H1 (cell line): ENCODE measurements at regions not wholly inside any gene's neighbourhood (a gene's known extent, or its start where the extent isn't known, plus 50 kb on each side); places are given as distances from the start of the nearest gene placed in this dataset.
A peak's percentile ranks its signal among the peaks of the same experiment; 100 is the strongest.

Experiments
- CTCF ChIA-PET: fragments of 300-600 bp; sonication (Branson Sonifier 250); formaldehyde crosslinking; loops from one replicate; lab custom pipeline; 2021; ENCODE audit not compliant: partially characterized antibody; lab: Charles Lee
- POLR2A ChIA-PET: fragments of 300-600 bp; sonication (Branson Sonifier 250); formaldehyde crosslinking; loops from one replicate; lab custom pipeline; 2021; ENCODE audit warnings: inconsistent platforms; ENCODE audit not compliant: partially characterized antibody; lab: Charles Lee
- DNase-seq, 2 experiments: peaks; one replicate each; pipeline versions ENCODE4 v3.0.0 to v3.0.0-alpha.2; 2010 to 2022; ENCODE audit warnings: low spot score in 2 of 2, low read depth in 1 of 2, mixed read lengths in 1 of 2
- FAIRE-seq: peaks from 2 replicates; lab custom pipeline; 2011; peaks lifted over from hg19 to GRCh38; lab: Jason Lieb, UNC
- H2AFZ ChIP-seq: 2 replicates; pipeline ENCODE4 v1.8.1; 2012; ENCODE audit warnings: low read length, inconsistent platforms
- H2AK5ac ChIP-seq: 2 replicates; pipeline ENCODE4 v1.6.1; 2013; ENCODE audit warnings: low read depth, low read length
- H2BK120ac ChIP-seq: replicated peaks from 2 replicates; pipeline ENCODE3; 2013; ENCODE audit warnings: low read depth, low read length, inconsistent platforms
- H2BK12ac ChIP-seq: 2 replicates; pipeline ENCODE4 v1.6.1; 2013; ENCODE audit warnings: low read depth, low read length
- H2BK15ac ChIP-seq: 2 replicates; pipeline ENCODE4 v1.6.1; 2013; ENCODE audit warnings: low read length
- H2BK20ac ChIP-seq: 2 replicates; pipeline ENCODE4 v1.6.1; 2013; ENCODE audit warnings: low read length
- H2BK5ac ChIP-seq: 2 replicates; pipeline ENCODE4 v1.6.1; 2013; ENCODE audit warnings: low read depth, low read length
- H3K14ac ChIP-seq: 2 replicates; pipeline ENCODE4 v1.6.1; 2013; ENCODE audit warnings: inconsistent platforms; ENCODE audit not compliant: insufficient read length
- H3K18ac ChIP-seq: 2 replicates; pipeline ENCODE4 v1.6.1; 2013; ENCODE audit warnings: low read length; ENCODE audit errors: extremely low read depth
- H3K23ac ChIP-seq: 2 replicates; pipeline ENCODE4 v1.6.1; 2013; ENCODE audit warnings: inconsistent platforms; ENCODE audit not compliant: insufficient read length
- H3K23me2 ChIP-seq: 2 replicates; pipeline ENCODE4 v1.6.1; 2013; ENCODE audit warnings: low read depth, low read length
- H3K27ac ChIP-seq: 2 replicates; pipeline ENCODE4 v1.6.1; 2011; ENCODE audit warnings: low read depth, low read length, inconsistent platforms
- H3K27me3 ChIP-seq, 4 experiments: replicated peaks in 1 of 4; 1 replicate in 1 of 4; 2 replicates in 3 of 4; pipeline versions ENCODE4 v1.6.1 to v1.8.1; 2011 to 2013; ENCODE audit warnings: low read length in 3 of 4, mild to moderate bottlenecking in 3 of 4, inconsistent platforms in 2 of 4, mixed read lengths in 2 of 4, moderate library complexity in 1 of 4; ENCODE audit not compliant: control insufficient read depth in 3 of 4, insufficient read depth in 3 of 4; ENCODE audit errors: extremely low read depth in 1 of 4
- H3K36me3 ChIP-seq, 4 experiments: 2 replicates each; pipeline versions ENCODE4 v1.6.1 to v1.8.1; 2011 to 2013; ENCODE audit warnings: mild to moderate bottlenecking in 4 of 4, low read length in 3 of 4, moderate library complexity in 2 of 4, control low read depth in 1 of 4, inconsistent platforms in 1 of 4; ENCODE audit not compliant: insufficient read depth in 4 of 4, control insufficient read depth in 2 of 4
- H3K4ac ChIP-seq: replicated peaks from 2 replicates; pipeline ENCODE3; 2013; ENCODE audit warnings: low read length, low read depth, mixed read lengths, inconsistent platforms; ENCODE audit not compliant: insufficient read length
- H3K4me1 ChIP-seq, 4 experiments: replicated peaks in 1 of 4; 1 replicate in 1 of 4; 2 replicates in 3 of 4; pipeline versions ENCODE4 v1.6.1 to v1.8.1; 2011 to 2013; ENCODE audit warnings: low read length in 3 of 4, inconsistent platforms in 2 of 4, mixed read lengths in 1 of 4; ENCODE audit not compliant: insufficient read depth in 4 of 4, control insufficient read depth in 3 of 4
- H3K4me2 ChIP-seq, 2 experiments: 2 replicates each; pipeline versions ENCODE4 v1.6.1 to v1.8.1; 2011 to 2013; ENCODE audit warnings: low read depth in 2 of 2, low read length in 2 of 2, control low read depth in 1 of 2, inconsistent platforms in 1 of 2, mild to moderate bottlenecking in 1 of 2; ENCODE audit not compliant: insufficient read depth in 1 of 2
- H3K4me3 ChIP-seq, 4 experiments: fragments of 200-600, 300-600 bp in 1 of 4; sonication (generic), shearing (Covaris generic), sonication (Bioruptor Twin) in 1 of 4; 2 replicates each; pipeline versions ENCODE4 v1.5.1 to v1.8.1; 2011 to 2016; ENCODE audit warnings: low read length in 4 of 4, low read depth in 3 of 4, control low read depth in 2 of 4, inconsistent platforms in 2 of 4, mild to moderate bottlenecking in 2 of 4, mixed read lengths in 1 of 4, moderate library complexity in 1 of 4; ENCODE audit not compliant: insufficient read depth in 2 of 4; ENCODE audit errors: extremely low read depth in 1 of 4
- H3K56ac ChIP-seq: replicated peaks from 2 replicates; pipeline ENCODE3; 2013; ENCODE audit warnings: low read depth, mild to moderate bottlenecking, mixed read lengths, low read length, inconsistent platforms; ENCODE audit not compliant: insufficient read length
- H3K79me1 ChIP-seq: 2 replicates; pipeline ENCODE4 v1.6.1; 2013; ENCODE audit warnings: low read depth, low read length, control low read depth
- H3K79me2 ChIP-seq, 2 experiments: 2 replicates each; pipeline versions ENCODE4 v1.6.1 to v1.8.1; 2012 to 2013; ENCODE audit warnings: low read length in 2 of 2, mild to moderate bottlenecking in 2 of 2, inconsistent platforms in 1 of 2; ENCODE audit not compliant: insufficient read depth in 2 of 2, control insufficient read depth in 1 of 2
- H3K9ac ChIP-seq, 4 experiments: replicated peaks in 1 of 4; 1 replicate in 1 of 4; 2 replicates in 3 of 4; pipeline versions ENCODE4 v1.6.1 to v1.8.1; 2011 to 2013; ENCODE audit warnings: low read depth in 3 of 4, low read length in 3 of 4, control low read depth in 2 of 4, mild to moderate bottlenecking in 2 of 4, moderate library complexity in 2 of 4, inconsistent platforms in 1 of 4; ENCODE audit errors: extremely low read depth in 1 of 4
- H3K9me3 ChIP-seq, 2 experiments: 2 replicates each; pipeline versions ENCODE4 v1.6.1 to v1.8.1; 2012 to 2013; ENCODE audit warnings: mild to moderate bottlenecking in 2 of 2, moderate library complexity in 2 of 2, control low read depth in 1 of 2, inconsistent platforms in 1 of 2, low read depth in 1 of 2, low read length in 1 of 2, mixed read lengths in 1 of 2; ENCODE audit not compliant: insufficient read depth in 2 of 2
- H4K20me1 ChIP-seq, 2 experiments: replicated peaks in 1 of 2; 2 replicates each; pipeline versions ENCODE3 to v1.8.1; 2011 to 2013; ENCODE audit warnings: inconsistent platforms in 2 of 2, low read length in 2 of 2, mild to moderate bottlenecking in 1 of 2; ENCODE audit not compliant: insufficient read depth in 2 of 2, control insufficient read depth in 1 of 2
- H4K5ac ChIP-seq: 2 replicates; pipeline ENCODE4 v1.6.1; 2013; ENCODE audit warnings: low read length, low read depth, mixed read lengths, inconsistent platforms; ENCODE audit not compliant: insufficient read length
- H4K8ac ChIP-seq: 2 replicates; pipeline ENCODE4 v1.8.0; 2013; ENCODE audit warnings: mild to moderate bottlenecking, moderate library complexity, low read length, inconsistent platforms; ENCODE audit not compliant: insufficient read depth; ENCODE audit errors: extremely low read depth
- H4K91ac ChIP-seq: replicated peaks from 2 replicates; pipeline ENCODE3; 2013; ENCODE audit warnings: low read length, mixed read lengths, inconsistent platforms; ENCODE audit not compliant: insufficient read length
- BACH1 ChIP-seq: IDR thresholded peaks from 2 replicates; pipeline ENCODE4 v1.6.1; 2012; ENCODE audit warnings: low read length, improper control_type of control experiment
- CBX5 ChIP-seq: fragments of 300-800, 300-1000 bp; sonication (generic); IDR thresholded peaks from 2 replicates; pipeline ENCODE4 v1.7.1; 2016; ENCODE audit warnings: antibody characterized with exemption, low read length, low read depth
- CHD1 ChIP-seq: IDR thresholded peaks from 2 replicates; pipeline ENCODE4 v1.6.1; 2012; ENCODE audit warnings: low read depth, low read length, improper control_type of control experiment
- CTBP2 ChIP-seq: IDR thresholded peaks from 2 replicates; pipeline ENCODE4 v1.7.0; 2011; ENCODE audit warnings: borderline replicate concordance, mild to moderate bottlenecking, moderate library complexity, mixed read lengths, low read length; ENCODE audit not compliant: insufficient read depth, insufficient read length
- GABPA ChIP-seq: IDR thresholded peaks from 2 replicates; pipeline ENCODE4 v1.6.1; 2011; ENCODE audit warnings: mild to moderate bottlenecking, low read length, moderate library complexity, borderline replicate concordance; ENCODE audit not compliant: insufficient read depth
- HDAC6 ChIP-seq: IDR thresholded peaks from one replicate; pipeline ENCODE4 v1.7.1; 2012; ENCODE audit warnings: low read depth, mild to moderate bottlenecking, inconsistent platforms, low read length, moderate library complexity
- POLR2A ChIP-seq, 2 experiments: IDR thresholded peaks; 1 replicate in 1 of 2; 2 replicates in 1 of 2; pipeline ENCODE4 v1.6.1; 2011; ENCODE audit warnings: low read depth in 2 of 2, low read length in 2 of 2, mild to moderate bottlenecking in 2 of 2; ENCODE audit errors: control extremely low read depth in 1 of 2
- POU5F1 ChIP-seq: IDR thresholded peaks from 2 replicates; pipeline ENCODE4 v1.6.1; 2011; ENCODE audit warnings: low read depth, mild to moderate bottlenecking, low read length, moderate library complexity
- RXRA ChIP-seq: IDR thresholded peaks from 2 replicates; pipeline ENCODE4 v1.6.1; 2011; ENCODE audit warnings: low read depth, mild to moderate bottlenecking, low read length, moderate library complexity; ENCODE audit not compliant: insufficient read depth
- SIX5 ChIP-seq: IDR thresholded peaks from 2 replicates; pipeline ENCODE4 v1.6.1; 2011; ENCODE audit warnings: mild to moderate bottlenecking, low read depth, low read length
- SP1 ChIP-seq: IDR thresholded peaks from 2 replicates; pipeline ENCODE4 v1.6.1; 2011; ENCODE audit warnings: low read depth, low read length
- SP4 ChIP-seq: IDR thresholded peaks from 2 replicates; pipeline ENCODE4 v1.6.1; 2012; ENCODE audit warnings: low read length, inconsistent platforms
- TAF7 ChIP-seq: optimal IDR thresholded peaks from 2 replicates; pipeline ENCODE3; 2011; ENCODE audit warnings: low read depth, mild to moderate bottlenecking, inconsistent platforms, low read length, moderate library complexity, borderline replicate concordance
- TCF12 ChIP-seq: IDR thresholded peaks from 2 replicates; pipeline ENCODE4 v1.6.1; 2011; ENCODE audit warnings: low read depth, mild to moderate bottlenecking, low read length
- WGBS, 2 experiments: shearing (Covaris generic) in 1 of 2; methylation state at CpG; one replicate each; pipeline versions ENCODE4 v1.1.6 to v1.1.7; 2013 to 2015; ENCODE audit warnings: low lambda C conversion rate in 2 of 2, mixed read lengths in 2 of 2, inconsistent platforms in 1 of 2, low coverage in 1 of 2, missing lambda C conversion rate in 1 of 2; ENCODE audit not compliant: insufficient replicate concordance in 2 of 2, insufficient coverage in 1 of 2, insufficient read length in 1 of 2; ENCODE audit errors: extremely low coverage in 1 of 2, missing lambda C conversion rate in 1 of 2; 5-methylcytosine and 5-hydroxymethylcytosine counted together
- TF ChIP-seq, protein P1 (sequence below): IDR thresholded peaks from 2 replicates; pipeline ENCODE4 v1.6.1; 2012; ENCODE audit warnings: inconsistent platforms

DNA sequence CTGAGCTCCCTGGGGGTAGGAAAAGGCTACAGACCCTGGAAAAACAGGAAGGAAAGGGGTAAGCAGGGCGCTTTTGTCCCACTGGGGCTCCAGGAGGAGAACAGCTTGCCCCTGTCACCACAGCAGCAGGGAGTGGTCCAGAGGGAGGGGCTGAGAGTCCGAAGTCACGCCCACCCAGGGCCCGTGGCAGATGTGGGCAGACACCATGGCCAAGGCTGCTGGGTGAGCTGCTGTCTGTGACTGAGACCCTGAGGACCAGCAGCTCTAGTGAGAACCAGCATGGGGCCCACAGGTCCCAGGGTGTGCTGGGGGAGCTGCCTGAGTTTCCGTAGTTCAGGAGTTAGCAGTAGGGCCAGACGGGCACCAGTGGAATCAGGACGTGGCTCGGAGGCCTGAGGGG is 162.0 kb downstream of the SPP2 start:
- ChIA-PET CTCF (interaction anchor here (1.4 kb wide), 1 partner anchor 76 kb away, joined by 3 read pairs; no protein-coding TSS in a partner anchor), POLR2A (no interaction called here)
- no peaks in the 10 kb centered on the region for H3K4me1 ChIP-seq
- no peak for TF ChIP-seq CHD1
- TF ChIP-seq SIX5 = no peak
- TF ChIP-seq SP4 = no peak
- TF ChIP-seq POU5F1 = no peak
- TF ChIP-seq GABPA = no peak
- TF ChIP-seq, protein P1, sequence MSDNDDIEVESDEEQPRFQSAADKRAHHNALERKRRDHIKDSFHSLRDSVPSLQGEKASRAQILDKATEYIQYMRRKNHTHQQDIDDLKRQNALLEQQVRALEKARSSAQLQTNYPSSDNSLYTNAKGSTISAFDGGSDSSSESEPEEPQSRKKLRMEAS = no peak
- TF ChIP-seq RXRA = no peak
- TF ChIP-seq CBX5 = no peak
- no peak for TF ChIP-seq BACH1
- TF ChIP-seq SP1 = no peak
- no peak for TF ChIP-seq POLR2A (IDR thresholded peaks at IDR 0.05; ENCODE audit: control extremely low read depth in 1 of 2, low read depth in 2 of 2, low read length in 2 of 2)
- no peak for TF ChIP-seq CTBP2
- no peak for TF ChIP-seq HDAC6
- TF ChIP-seq TAF7 = no peak
- no peak for TF ChIP-seq TCF12

More for the DNA sequence above, 162.0 kb downstream of the SPP2 start:
- Histone ChIP-seq H3K23ac (no peak overlapping the region), H4K5ac (no peak overlapping the region), H3K23me2 (no peaks in the 10 kb centered on the region), H3K27me3 (no peaks in the 10 kb centered on the region), H3K36me3 (no peaks in the 10 kb centered on the region), H2BK120ac (no peak overlapping the region), H3K18ac (no peak overlapping the region), H3K4me2 (no peak overlapping the region), H2BK12ac (no peak overlapping the region), H4K20me1 (no peaks in the 10 kb centered on the region), H2BK20ac (no peak overlapping the region), H2AFZ (no peak overlapping the region; the same call in 1 of the 2 replicates), H4K91ac (no peak overlapping the region), H2BK5ac (no peak overlapping the region), H3K79me2 (no peaks in the 10 kb centered on the region), H3K56ac (no peak overlapping the region), H2AK5ac (no peak overlapping the region), H3K14ac (no peak overlapping the region), H3K9ac (no peak overlapping the region), H3K4me3 (no peak overlapping the region), H3K9me3 (peaks cover 0 to 3% of the 10 kb centered on the region in 2 experiments; a peak in 2 of 4 replicates), H3K4ac (no peak overlapping the region), H4K8ac (peak overlapping the region; percentile 51; the same call in 1 of the 2 replicates), H2BK15ac (no peak overlapping the region), H3K27ac (no peak overlapping the region), H3K79me1 (no peaks in the 10 kb centered on the region)
- DNase-seq (no peak), FAIRE-seq (no peak)
- WGBS, 2 experiments = 87% methylated on average over 8 of the region's 8 CpGs; no CpG with 5 or more reads in 1 of the 2 experiments
